Natural killer cell (primary cell): ENCODE measurements at regions not wholly inside any gene's neighbourhood (a gene's known extent, or its start where the extent isn't known, plus 50 kb on each side); places are given as distances from the start of the nearest gene placed in this dataset.

Source experiments
- ATAC-seq, 3 donors: fragments of 150-1000 bp in 2 of 3; fragments of 200-7000 bp in 1 of 3; cut with Tn5 transposase; 1 replicate in 1 of 3; 2 replicates in 2 of 3; pipeline ENCODE4 v1.10.0; 2021; ENCODE audit warnings: mild to moderate bottlenecking in 2 of 3, moderate library complexity in 2 of 3
- DNase-seq, 2 donors: peaks; one replicate each; pipeline versions ENCODE4 v3.0.0 to v3.0.0-alpha.2; 2013 to 2021; ENCODE audit warnings: mixed read lengths in 1 of 2
- H3K27ac ChIP-seq: one replicate; pipeline ENCODE4 v1.5.1; 2013; ENCODE audit warnings: mild to moderate bottlenecking, low read length
- H3K27me3 ChIP-seq: one replicate; pipeline ENCODE4 v1.6.1; 2013; ENCODE audit warnings: low read length; ENCODE audit not compliant: control insufficient read depth, insufficient read depth
- H3K36me3 ChIP-seq: one replicate; pipeline ENCODE4 v1.6.1; 2013; ENCODE audit warnings: low read length; ENCODE audit not compliant: control insufficient read depth, insufficient read depth
- H3K4me1 ChIP-seq: one replicate; pipeline ENCODE4 v1.6.1; 2013; ENCODE audit warnings: low read length; ENCODE audit not compliant: control insufficient read depth, insufficient read depth
- H3K4me3 ChIP-seq: one replicate; pipeline ENCODE4 v1.5.1; 2013; ENCODE audit warnings: low read length
- H3K9me3 ChIP-seq: one replicate; pipeline ENCODE4 v1.6.1; 2013; ENCODE audit warnings: low read length; ENCODE audit not compliant: control insufficient read depth, insufficient read depth
- H3K27ac Mint-ChIP-seq, 2 donors: one replicate each; pipeline ENCODE4 v1.8.0; 2022; ENCODE audit warnings: mild to moderate bottlenecking in 2 of 2, mixed read lengths in 2 of 2, moderate library complexity in 1 of 2
- H3K27me3 Mint-ChIP-seq, 2 donors: one replicate each; pipeline ENCODE4 v1.8.0; 2022; ENCODE audit warnings: low read depth in 2 of 2, mixed read lengths in 2 of 2
- H3K36me3 Mint-ChIP-seq: one replicate; pipeline ENCODE4 v1.8.0; 2022; ENCODE audit warnings: mixed read lengths
- H3K4me1 Mint-ChIP-seq, 2 donors: one replicate each; pipeline ENCODE4 v1.8.0; 2022; ENCODE audit warnings: mixed read lengths in 2 of 2
- H3K4me3 Mint-ChIP-seq: one replicate; pipeline ENCODE4 v1.8.0; 2022; ENCODE audit warnings: mild to moderate bottlenecking, moderate library complexity, mixed read lengths
- H3K9me3 Mint-ChIP-seq, 2 donors: one replicate each; pipeline ENCODE4 v1.8.0; 2022; ENCODE audit warnings: mixed read lengths in 2 of 2
- CTCF ChIP-seq: fragments of 200-600 bp; IDR thresholded peaks from one replicate; pipeline ENCODE4 v1.8.0; 2022; ENCODE audit warnings: antibody characterized with exemption
- WGBS: methylation state at CpG from one replicate; pipeline ENCODE4 v1.1.7; 2013; ENCODE audit warnings: missing lambda C conversion rate; ENCODE audit not compliant: insufficient coverage; 5-methylcytosine and 5-hydroxymethylcytosine counted together
- intact Hi-C: fragments of 100-400 bp; cut with micrococcal nuclease; formaldehyde crosslinking; loops from one replicate; pipeline ENCODE4 v1.14.2; 2022

GRCh38 chr20:40294747-40295146, 394.3 kb downstream of the MAFB start:
- H3K4me1 Mint-ChIP-seq: no peaks in the 10 kb centered on the region
- no peaks in the 10 kb centered on the region for H3K9me3 Mint-ChIP-seq
- WGBS: 33% methylated on average over 1 of the region's 1 CpG

GRCh38 chr20:40294175-40294574, 394.9 kb downstream of the MAFB start:
- Histone ChIP-seq H3K36me3 (no peaks in the 10 kb centered on the region), H3K27me3 (no peaks in the 10 kb centered on the region), H3K27ac (no peak overlapping the region), H3K4me3 (no peak overlapping the region), H3K4me1 (no peaks in the 10 kb centered on the region), H3K9me3 (no peaks in the 10 kb centered on the region)
- Mint-ChIP-seq H3K4me3 (no peak overlapping the region), H3K9me3 (no peaks in the 10 kb centered on the region), H3K4me1 (no peaks in the 10 kb centered on the region), H3K36me3 (no peaks in the 10 kb centered on the region), H3K27me3 (peaks cover 0 to 3% of the 10 kb centered on the region in 2 donors), H3K27ac (no peak overlapping the region)
- intact Hi-C loops: no loop called here
- no peak for DNase-seq
- WGBS: 74% methylated on average over 6 of the region's 6 CpGs
- no peak for TF ChIP-seq CTCF
- no peak for ATAC-seq

More at GRCh38 chr20:40294747-40295146, 394.3 kb downstream of the MAFB start:
- Mint-ChIP-seq H3K4me3 (no peak overlapping the region), H3K27ac (no peak overlapping the region), H3K36me3 (no peaks in the 10 kb centered on the region), H3K27me3 (peaks cover 0 to 3% of the 10 kb centered on the region in 2 donors)
- no peaks in the 10 kb centered on the region for H3K27me3 ChIP-seq
- no peak for TF ChIP-seq CTCF
- ATAC-seq (no peak), DNase-seq (no peak)
- H3K27ac ChIP-seq: no peak overlapping the region
- intact Hi-C loops: no loop called here
- H3K4me3 ChIP-seq: no peak overlapping the region
- no peaks in the 10 kb centered on the region for H3K36me3 ChIP-seq
- no peaks in the 10 kb centered on the region for H3K4me1 ChIP-seq
- no peaks in the 10 kb centered on the region for H3K9me3 ChIP-seq

GRCh38 chr20:40293740-40294139, 395.3 kb downstream of the MAFB start:
- no peak overlapping the region for H3K27ac Mint-ChIP-seq
- no peaks in the 10 kb centered on the region for H3K36me3 Mint-ChIP-seq
- no peaks in the 10 kb centered on the region for H3K27me3 ChIP-seq
- TF ChIP-seq CTCF: no peak
- intact Hi-C loops: no loop called here
- no peaks in the 10 kb centered on the region for H3K9me3 Mint-ChIP-seq
- H3K4me3 Mint-ChIP-seq: no peak overlapping the region
- H3K9me3 ChIP-seq: no peaks in the 10 kb centered on the region
- H3K36me3 ChIP-seq: no peaks in the 10 kb centered on the region
- no peaks in the 10 kb centered on the region for H3K4me1 Mint-ChIP-seq
- no peak overlapping the region for H3K27ac ChIP-seq
- 50% methylated on average over 1 of the region's 1 CpG for WGBS
- peaks cover 0 to 3% of the 10 kb centered on the region in 2 donors for H3K27me3 Mint-ChIP-seq
- DNase-seq: no peak
- no peak overlapping the region for H3K4me3 ChIP-seq
- no peak for ATAC-seq
- H3K4me1 ChIP-seq: no peaks in the 10 kb centered on the region

- WGBS: 86% methylated on average over 2 of the region's 2 CpGs
- no peak overlapping the region for H3K4me3 Mint-ChIP-seq
- no peaks in the 10 kb centered on the region for H3K9me3 Mint-ChIP-seq
- H3K9me3 ChIP-seq: no peaks in the 10 kb centered on the region
- H3K4me1 ChIP-seq: no peaks in the 10 kb centered on the region
- H3K36me3 ChIP-seq: no peaks in the 10 kb centered on the region
- TF ChIP-seq CTCF: no peak
- no peak for ATAC-seq
- no peaks in the 10 kb centered on the region for H3K36me3 Mint-ChIP-seq
- no peaks in the 10 kb centered on the region for H3K27me3 ChIP-seq
- H3K27ac ChIP-seq: no peak overlapping the region
- peaks cover 0 to 3% of the 10 kb centered on the region in 2 donors for H3K27me3 Mint-ChIP-seq
- no peak overlapping the region for H3K4me3 ChIP-seq
- DNase-seq: no peak
- intact Hi-C loops: no loop called here
- H3K27ac Mint-ChIP-seq: no peak overlapping the region
- no peaks in the 10 kb centered on the region for H3K4me1 Mint-ChIP-seq
Observed at GRCh38 chr20:40291493-40292135, 397.4 kb downstream of the MAFB start.
